NCI-H2171 treated with DMSO at 0.1 percent for 48 hours (cell line): ENCODE measurements at regions not wholly inside any gene's neighbourhood (a gene's known extent, or its start where the extent isn't known, plus 50 kb on each side); places are given as distances from the start of the nearest gene placed in this dataset.
A peak's percentile ranks its signal among the peaks of the same experiment; 100 is the strongest.
"Not testable (repeated sequence)": the region's sequence is repeated elsewhere in the genome, so short reads cannot be mapped to it uniquely, and the experiment has no call there.

Experiments used
- DNase-seq: peaks from one replicate; lab custom pipeline; 2025; lab: John Stamatoyannopoulos, UW

- no peak for DNase-seq
These were observed 351.9 kb upstream of the IRX2 start for GRCh38 chr5:3103262-3103811.

GRCh38 chr5:3102531-3102930, 351.1 kb upstream of the IRX2 start:
- DNase-seq = no peak

GRCh38 chr5:3101561-3101960, 350.1 kb upstream of the IRX2 start:
- DNase-seq = no peak

- no peak for DNase-seq
These were observed 349.6 kb upstream of the IRX2 start for GRCh38 chr5:3100921-3101551.

GRCh38 chr5:3099954-3100353, 348.5 kb upstream of the IRX2 start:
- no peak for DNase-seq

- no peak for DNase-seq
These were observed 348.0 kb upstream of the IRX2 start for GRCh38 chr5:3099526-3099925.

GRCh38 chr5:3098821-3099220, 347.3 kb upstream of the IRX2 start:
- no peak for DNase-seq

- no peak for DNase-seq
These were observed 341.2 kb upstream of the IRX2 start for GRCh38 chr5:3092664-3093063.

- DNase-seq = no peak
These were observed 340.7 kb upstream of the IRX2 start for GRCh38 chr5:3092211-3092610.

- no peak for DNase-seq
These were observed 339.7 kb upstream of the IRX2 start for GRCh38 chr5:3091040-3091774.

GRCh38 chr5:3090305-3090704, 338.8 kb upstream of the IRX2 start:
- DNase-seq = not testable (repeated sequence)

GRCh38 chr5:3080366-3080765, 328.9 kb upstream of the IRX2 start:
- no peak for DNase-seq

GRCh38 chr5:3077684-3078083, 326.2 kb upstream of the IRX2 start:
- DNase-seq = no peak

- no peak for DNase-seq
These were observed 323.8 kb upstream of the IRX2 start for GRCh38 chr5:3075309-3075708.

GRCh38 chr5:3068401-3068800, 316.9 kb upstream of the IRX2 start:
- DNase-seq = no peak

GRCh38 chr5:3060283-3060682, 308.8 kb upstream of the IRX2 start:
- no peak for DNase-seq

GRCh38 chr5:3059488-3059887, 308.0 kb upstream of the IRX2 start:
- no peak for DNase-seq

GRCh38 chr5:3058942-3059341, 307.5 kb upstream of the IRX2 start:
- DNase-seq = no peak

- DNase-seq = peak; percentile 83
These were observed 305.4 kb upstream of the IRX2 start for GRCh38 chr5:3056866-3057265.

GRCh38 chr5:3051400-3051799, 299.9 kb upstream of the IRX2 start:
- no peak for DNase-seq

- no peak for DNase-seq
These were observed 299.4 kb upstream of the IRX2 start for GRCh38 chr5:3050863-3051262.

GRCh38 chr5:3049261-3049660, 297.8 kb upstream of the IRX2 start:
- no peak for DNase-seq

- no peak for DNase-seq
These were observed 295.8 kb upstream of the IRX2 start for GRCh38 chr5:3047212-3047774.
